Neural cell (in vitro differentiated cells): ENCODE measurements at regions not wholly inside any gene's neighbourhood (a gene's known extent, or its start where the extent isn't known, plus 50 kb on each side); places are given as distances from the start of the nearest gene placed in this dataset.

ENCODE experiments used
- CTCF ChIP-seq: fragments of 450-650 bp; IDR thresholded peaks from 2 replicates; pipeline ENCODE4 v1.5.1; 2014; ENCODE audit warnings: antibody characterized with exemption, mild to moderate bottlenecking, moderate library complexity; ENCODE audit not compliant: poor library complexity, severe bottlenecking
- EP300 ChIP-seq: fragments of 450-650 bp; conservative IDR thresholded peaks from 2 replicates; pipeline ENCODE4 v1.6.1; 2014; ENCODE audit warnings: antibody characterized with exemption, mild to moderate bottlenecking, moderate library complexity; ENCODE audit not compliant: poor library complexity, severe bottlenecking
- EZH2 ChIP-seq: fragments of 200-600, 300-800 bp; shearing (Covaris generic), sonication (generic); IDR thresholded peaks from 2 replicates; pipeline ENCODE4 v1.6.1; 2014; ENCODE audit warnings: antibody characterized with exemption, low read length, borderline replicate concordance, mild to moderate bottlenecking; ENCODE audit not compliant: insufficient read depth, poor library complexity, severe bottlenecking
- MXI1 ChIP-seq: fragments of 450-650 bp; conservative IDR thresholded peaks from 2 replicates; pipeline ENCODE4 v1.6.1; 2014; ENCODE audit warnings: antibody characterized with exemption, mild to moderate bottlenecking; ENCODE audit not compliant: poor library complexity, severe bottlenecking
- POLR2AphosphoS5 ChIP-seq: IDR thresholded peaks from 2 replicates; pipeline ENCODE4 v1.6.1; 2012
- RAD21 ChIP-seq: fragments of 450-650 bp; conservative IDR thresholded peaks from 2 replicates; pipeline ENCODE4 v1.6.1; 2014; ENCODE audit warnings: antibody characterized with exemption, mild to moderate bottlenecking, moderate library complexity
- REST ChIP-seq: IDR thresholded peaks from 2 replicates; pipeline ENCODE4 v1.6.1; 2012; ENCODE audit warnings: borderline replicate concordance
- SMC3 ChIP-seq: fragments of 450-650 bp; conservative IDR thresholded peaks from 2 replicates; pipeline ENCODE4 v1.6.1; 2014; ENCODE audit warnings: antibody characterized with exemption, mild to moderate bottlenecking, moderate library complexity; ENCODE audit not compliant: poor library complexity
- TAF1 ChIP-seq: IDR thresholded peaks from 2 replicates; pipeline ENCODE4 v1.6.1; 2012; ENCODE audit warnings: low read depth

GRCh38 chr10:105387971-105388370 is 746.9 kb downstream of the SORCS3 start:
- TF ChIP-seq CTCF (no peak), TAF1 (no peak), EZH2 (no peak), EP300 (no peak), POLR2AphosphoS5 (no peak), MXI1 (no peak), SMC3 (no peak), RAD21 (no peak), REST (no peak)
